ENCODE measurements at regions not wholly inside any gene's neighbourhood (a gene's known extent, or its start where the extent isn't known, plus 50 kb on each side); places are given as distances from the start of the nearest gene placed in this dataset.

DNA sequence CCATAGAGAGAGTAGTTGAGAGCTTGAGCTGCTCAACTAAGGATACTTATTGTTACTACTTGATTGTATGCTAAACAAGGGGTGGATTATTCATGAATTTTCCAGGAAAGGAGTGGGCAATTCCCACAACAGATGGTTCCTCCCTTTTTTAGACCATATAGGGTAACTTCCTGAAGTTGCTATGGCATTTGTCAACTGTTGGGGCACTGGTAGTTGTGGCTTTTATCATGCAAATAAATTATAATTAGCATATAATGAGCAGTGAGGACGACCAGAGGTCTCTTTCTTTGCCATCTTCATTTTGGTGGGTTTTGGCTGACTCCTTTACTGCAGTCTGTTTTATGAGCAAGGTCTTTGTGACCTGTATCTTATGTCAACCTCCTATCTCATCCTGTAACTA lies 1403.5 kb upstream of the PABPC4L start:
- Histone ChIP-seq H3K4me3 (ENCODE audit: low read depth in 1 of 3, low read length in 3 of 3) (no peak overlapping the region), H3K9me3 (ENCODE audit: control insufficient read depth in 2 of 2, insufficient read depth in 1 of 2, low read depth in 1 of 2, low read length in 1 of 2) (peaks cover 0 to 3% of the 10 kb centered on the region in 2 donors), H3K27me3 (ENCODE audit: control insufficient read depth in 3 of 3, insufficient read depth in 3 of 3, low read length in 3 of 3) (no peaks in the 10 kb centered on the region), H3K27ac (ENCODE audit: low read depth in 1 of 3, low read length in 2 of 3) (no peak overlapping the region), H3K4me1 (ENCODE audit: control insufficient read depth in 3 of 3, insufficient read depth in 2 of 3, low read depth in 1 of 3, low read length in 2 of 3) (no peaks in the 10 kb centered on the region), H3K36me3 (ENCODE audit: control insufficient read depth in 3 of 3, insufficient read depth in 2 of 3, low read depth in 1 of 3, low read length in 3 of 3) (no peaks in the 10 kb centered on the region)
- 6 to 32% (median 11%) methylated on average over 1 of the region's 1 CpG for WGBS, 3 donors
- DNase-seq (no peak), FAIRE-seq (no peak)

DNA sequence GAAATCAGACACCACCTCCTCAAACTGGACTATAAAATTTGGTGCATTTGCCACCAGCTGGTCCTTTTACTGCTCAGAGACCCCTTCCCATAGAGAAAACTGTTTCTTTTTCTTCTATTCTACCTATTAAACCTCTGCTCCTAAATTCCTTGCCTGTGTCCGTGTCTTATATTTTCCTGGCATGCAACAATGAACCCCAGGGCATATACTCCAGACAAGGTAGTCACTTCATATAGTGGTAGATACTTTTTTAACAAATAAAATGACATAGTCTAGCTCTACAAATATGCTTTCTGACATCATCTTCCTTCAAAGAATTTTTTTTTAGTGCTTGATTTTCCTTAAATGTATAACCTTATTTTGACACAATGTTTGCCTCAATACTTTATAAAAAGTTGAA lies 1402.9 kb upstream of the PABPC4L start:
- Histone ChIP-seq H3K4me1 (ENCODE audit: control insufficient read depth in 3 of 3, insufficient read depth in 2 of 3, low read depth in 1 of 3, low read length in 2 of 3) (no peaks in the 10 kb centered on the region), H3K27ac (ENCODE audit: low read depth in 1 of 3, low read length in 2 of 3) (no peak overlapping the region), H3K9me3 (ENCODE audit: control insufficient read depth in 2 of 2, insufficient read depth in 1 of 2, low read depth in 1 of 2, low read length in 1 of 2) (peaks cover 0 to 3% of the 10 kb centered on the region in 2 donors), H3K4me3 (ENCODE audit: low read depth in 1 of 3, low read length in 3 of 3) (no peak overlapping the region), H3K27me3 (ENCODE audit: control insufficient read depth in 3 of 3, insufficient read depth in 3 of 3, low read length in 3 of 3) (no peaks in the 10 kb centered on the region), H3K36me3 (ENCODE audit: control insufficient read depth in 3 of 3, insufficient read depth in 2 of 3, low read depth in 1 of 3, low read length in 3 of 3) (no peaks in the 10 kb centered on the region)
- FAIRE-seq = no peak
- WGBS, 3 donors = 74 to 86% (median 86%) methylated on average over 1 of the region's 1 CpG
- DNase-seq = no peak

DNA sequence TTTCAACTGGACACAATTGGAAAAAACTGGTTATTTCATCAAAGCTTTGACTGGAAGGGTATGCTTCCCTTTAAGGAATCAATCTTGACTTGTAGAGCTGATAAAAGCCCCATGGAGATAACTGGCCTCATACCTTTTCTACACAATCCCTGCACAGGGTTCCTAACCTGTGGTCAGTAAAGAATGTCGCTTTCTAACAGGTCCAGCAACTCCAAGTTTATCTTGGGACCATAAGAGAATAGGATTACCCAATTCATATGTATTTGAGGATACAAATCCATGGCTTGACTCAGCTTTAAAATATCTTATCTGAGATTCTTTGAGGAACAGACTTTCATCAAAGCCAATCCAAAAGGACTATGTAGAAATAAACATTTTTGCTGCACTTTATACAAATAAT lies 1399.8 kb upstream of the PABPC4L start:
- H3K27ac ChIP-seq (ENCODE audit: low read depth in 1 of 3, low read length in 2 of 3) = no peak overlapping the region
- FAIRE-seq = no peak
- no peak overlapping the region for H3K4me3 ChIP-seq (ENCODE audit: low read depth in 1 of 3, low read length in 3 of 3)
- no peaks in the 10 kb centered on the region for H3K4me1 ChIP-seq (ENCODE audit: control insufficient read depth in 3 of 3, insufficient read depth in 2 of 3, low read depth in 1 of 3, low read length in 2 of 3)
- H3K36me3 ChIP-seq (ENCODE audit: control insufficient read depth in 3 of 3, insufficient read depth in 2 of 3, low read depth in 1 of 3, low read length in 3 of 3) = no peaks in the 10 kb centered on the region
- 26 to 57% (median 42%) methylated on average over 1 of the region's 1 CpG for WGBS, 3 donors
- no peaks in the 10 kb centered on the region for H3K27me3 ChIP-seq (ENCODE audit: control insufficient read depth in 3 of 3, insufficient read depth in 3 of 3, low read length in 3 of 3)
- DNase-seq = no peak
- H3K9me3 ChIP-seq (ENCODE audit: control insufficient read depth in 2 of 2, insufficient read depth in 1 of 2, low read depth in 1 of 2, low read length in 1 of 2) = peaks cover 0 to 16% of the 10 kb centered on the region in 2 donors

GRCh38 chr4:135598151-135598550 lies 1396.6 kb upstream of the PABPC4L start:
- WGBS, 3 donors = 8 to 30% (median 19%) methylated on average over 1 of the region's 1 CpG

DNA sequence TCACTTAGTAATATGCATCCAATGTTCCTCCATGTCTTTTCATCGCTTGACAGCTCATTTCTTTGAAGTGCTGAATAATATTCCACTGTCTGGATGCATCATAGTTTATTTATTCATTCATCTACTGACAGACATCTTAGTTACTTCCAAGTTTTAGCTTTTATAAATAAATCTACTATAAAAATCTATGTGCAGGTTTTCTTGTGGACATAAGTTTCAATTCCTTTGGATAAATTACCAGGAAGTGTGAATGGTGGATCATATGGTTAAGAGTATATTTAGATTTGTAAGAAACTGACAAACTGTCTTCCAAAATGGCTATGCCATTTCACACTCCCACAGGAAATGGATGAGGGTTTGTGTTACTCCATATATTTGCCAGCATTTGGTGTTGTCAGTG lies 1392.9 kb upstream of the PABPC4L start:
- Histone ChIP-seq H3K4me1 (ENCODE audit: control insufficient read depth in 3 of 3, insufficient read depth in 2 of 3, low read depth in 1 of 3, low read length in 2 of 3) (no peaks in the 10 kb centered on the region), H3K36me3 (ENCODE audit: control insufficient read depth in 3 of 3, insufficient read depth in 2 of 3, low read depth in 1 of 3, low read length in 3 of 3) (no peaks in the 10 kb centered on the region), H3K9me3 (ENCODE audit: control insufficient read depth in 2 of 2, insufficient read depth in 1 of 2, low read depth in 1 of 2, low read length in 1 of 2) (peaks cover 0 to 23% of the 10 kb centered on the region in 2 donors), H3K4me3 (ENCODE audit: low read depth in 1 of 3, low read length in 3 of 3) (no peak overlapping the region), H3K27me3 (ENCODE audit: control insufficient read depth in 3 of 3, insufficient read depth in 3 of 3, low read length in 3 of 3) (no peaks in the 10 kb centered on the region), H3K27ac (ENCODE audit: low read depth in 1 of 3, low read length in 2 of 3) (no peak overlapping the region)
- DNase-seq = no peak
- WGBS, 3 donors = 67 to 72% (median 70%) methylated on average over 1 of the region's 1 CpG
- no peak for FAIRE-seq

More at GRCh38 chr4:135598151-135598550, 1396.6 kb upstream of the PABPC4L start:
- Histone ChIP-seq H3K27ac (ENCODE audit: low read depth in 1 of 3, low read length in 2 of 3) (no peak overlapping the region), H3K27me3 (ENCODE audit: control insufficient read depth in 3 of 3, insufficient read depth in 3 of 3, low read length in 3 of 3) (no peaks in the 10 kb centered on the region), H3K4me3 (ENCODE audit: low read depth in 1 of 3, low read length in 3 of 3) (no peak overlapping the region), H3K9me3 (ENCODE audit: control insufficient read depth in 2 of 2, insufficient read depth in 1 of 2, low read depth in 1 of 2, low read length in 1 of 2) (peaks cover 0 to 23% of the 10 kb centered on the region in 2 donors), H3K4me1 (ENCODE audit: control insufficient read depth in 3 of 3, insufficient read depth in 2 of 3, low read depth in 1 of 3, low read length in 2 of 3) (no peaks in the 10 kb centered on the region), H3K36me3 (ENCODE audit: control insufficient read depth in 3 of 3, insufficient read depth in 2 of 3, low read depth in 1 of 3, low read length in 3 of 3) (no peaks in the 10 kb centered on the region)
- DNase-seq = no peak
- FAIRE-seq = no peak

DNA sequence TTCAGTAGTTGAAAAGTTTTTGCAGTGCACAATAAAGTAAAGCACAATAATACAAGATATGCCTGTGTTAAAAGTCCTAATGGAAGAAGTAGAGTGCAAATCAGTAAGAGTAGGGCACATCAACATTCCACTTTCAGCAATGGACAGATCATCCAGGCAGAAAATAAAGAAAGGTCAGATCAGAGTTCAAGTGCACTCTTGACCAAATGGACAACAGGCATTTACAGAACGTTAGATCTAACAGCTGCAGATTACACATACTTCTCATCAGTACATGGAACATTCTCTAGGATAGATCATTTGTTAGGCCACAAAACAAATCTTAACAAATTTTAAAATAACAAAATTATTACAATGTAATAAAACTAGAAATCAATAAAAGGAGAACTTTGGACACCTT lies 1373.5 kb upstream of the PABPC4L start:
- DNase-seq = no peak
- Histone ChIP-seq H3K4me3 (ENCODE audit: low read depth in 1 of 3, low read length in 3 of 3) (no peak overlapping the region), H3K27me3 (ENCODE audit: control insufficient read depth in 3 of 3, insufficient read depth in 3 of 3, low read length in 3 of 3) (no peaks in the 10 kb centered on the region), H3K4me1 (ENCODE audit: control insufficient read depth in 3 of 3, insufficient read depth in 2 of 3, low read depth in 1 of 3, low read length in 2 of 3) (no peaks in the 10 kb centered on the region), H3K36me3 (ENCODE audit: control insufficient read depth in 3 of 3, insufficient read depth in 2 of 3, low read depth in 1 of 3, low read length in 3 of 3) (no peaks in the 10 kb centered on the region), H3K9me3 (ENCODE audit: control insufficient read depth in 2 of 2, insufficient read depth in 1 of 2, low read depth in 1 of 2, low read length in 1 of 2) (no peaks in the 10 kb centered on the region), H3K27ac (ENCODE audit: low read depth in 1 of 3, low read length in 2 of 3) (no peak overlapping the region)
- FAIRE-seq = no peak
- WGBS, 3 donors = 42 to 49% (median 45%) methylated on average over 1 of the region's 1 CpG

DNA sequence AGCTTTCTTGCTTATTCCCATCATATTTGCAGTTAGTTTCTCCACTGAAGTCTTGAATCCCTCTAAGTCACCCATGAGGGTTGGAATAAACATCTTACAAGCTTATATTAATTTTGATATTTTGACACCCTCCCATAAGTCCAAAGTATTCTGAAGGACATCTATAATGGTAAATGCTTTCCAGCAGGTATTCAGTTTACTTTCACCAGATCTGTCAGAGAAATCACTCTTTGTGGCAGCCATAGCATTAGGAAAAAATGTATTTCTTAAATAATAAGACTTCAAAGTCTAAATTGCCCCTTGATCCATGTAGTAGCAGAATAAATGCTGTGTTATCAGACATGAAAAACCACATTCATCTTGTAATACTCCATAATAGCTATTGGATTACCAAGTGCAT lies 1371.7 kb upstream of the PABPC4L start:
- DNase-seq = no peak
- Histone ChIP-seq H3K36me3 (ENCODE audit: control insufficient read depth in 3 of 3, insufficient read depth in 2 of 3, low read depth in 1 of 3, low read length in 3 of 3) (no peaks in the 10 kb centered on the region), H3K4me3 (ENCODE audit: low read depth in 1 of 3, low read length in 3 of 3) (no peak overlapping the region), H3K4me1 (ENCODE audit: control insufficient read depth in 3 of 3, insufficient read depth in 2 of 3, low read depth in 1 of 3, low read length in 2 of 3) (no peaks in the 10 kb centered on the region), H3K9me3 (ENCODE audit: control insufficient read depth in 2 of 2, insufficient read depth in 1 of 2, low read depth in 1 of 2, low read length in 1 of 2) (no peaks in the 10 kb centered on the region), H3K27ac (ENCODE audit: low read depth in 1 of 3, low read length in 2 of 3) (no peak overlapping the region), H3K27me3 (ENCODE audit: control insufficient read depth in 3 of 3, insufficient read depth in 3 of 3, low read length in 3 of 3) (no peaks in the 10 kb centered on the region)
- no peak for FAIRE-seq

DNA sequence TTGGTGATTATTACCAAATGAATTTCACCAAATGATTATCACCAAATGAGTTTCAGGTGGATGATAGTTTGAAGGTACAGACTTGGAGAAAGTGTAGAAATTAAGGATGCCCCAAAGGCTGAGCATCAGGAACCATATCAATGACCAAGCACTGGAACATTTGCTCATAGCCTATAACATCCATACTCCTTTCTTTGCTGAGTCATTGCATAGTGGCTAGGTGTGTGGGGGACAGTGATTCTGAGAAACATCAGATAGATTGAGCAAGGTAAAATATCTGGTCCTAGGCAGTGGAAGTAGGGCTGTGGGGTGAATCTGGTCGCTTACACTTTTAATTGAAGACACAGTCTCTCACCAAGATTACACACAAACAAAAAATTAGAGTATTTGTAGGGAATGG lies 1362.5 kb upstream of the PABPC4L start:
- H3K4me1 ChIP-seq (ENCODE audit: control insufficient read depth in 3 of 3, insufficient read depth in 2 of 3, low read depth in 1 of 3, low read length in 2 of 3) = no peaks in the 10 kb centered on the region
- WGBS, 3 donors = 23 to 51% (median 27%) methylated on average over 1 of the region's 1 CpG
- FAIRE-seq = no peak

GRCh38 chr4:135553213-135553612 lies 1351.6 kb upstream of the PABPC4L start:
- Histone ChIP-seq H3K4me1 (ENCODE audit: control insufficient read depth in 3 of 3, insufficient read depth in 2 of 3, low read depth in 1 of 3, low read length in 2 of 3) (no peaks in the 10 kb centered on the region), H3K4me3 (ENCODE audit: low read depth in 1 of 3, low read length in 3 of 3) (no peak overlapping the region), H3K9me3 (ENCODE audit: control insufficient read depth in 2 of 2, insufficient read depth in 1 of 2, low read depth in 1 of 2, low read length in 1 of 2) (no peaks in the 10 kb centered on the region), H3K27ac (ENCODE audit: low read depth in 1 of 3, low read length in 2 of 3) (no peak overlapping the region), H3K27me3 (ENCODE audit: control insufficient read depth in 3 of 3, insufficient read depth in 3 of 3, low read length in 3 of 3) (no peaks in the 10 kb centered on the region), H3K36me3 (ENCODE audit: control insufficient read depth in 3 of 3, insufficient read depth in 2 of 3, low read depth in 1 of 3, low read length in 3 of 3) (no peaks in the 10 kb centered on the region)
- DNase-seq = no peak
- no peak for FAIRE-seq
- WGBS, 3 donors = 50 to 64% (median 61%) methylated on average over 1 of the region's 1 CpG

More for the DNA sequence above, 1362.5 kb upstream of the PABPC4L start:
- Histone ChIP-seq H3K9me3 (ENCODE audit: control insufficient read depth in 2 of 2, insufficient read depth in 1 of 2, low read depth in 1 of 2, low read length in 1 of 2) (peaks cover 0 to 2% of the 10 kb centered on the region in 2 donors), H3K27ac (ENCODE audit: low read depth in 1 of 3, low read length in 2 of 3) (no peak overlapping the region), H3K4me3 (ENCODE audit: low read depth in 1 of 3, low read length in 3 of 3) (no peak overlapping the region), H3K36me3 (ENCODE audit: control insufficient read depth in 3 of 3, insufficient read depth in 2 of 3, low read depth in 1 of 3, low read length in 3 of 3) (no peaks in the 10 kb centered on the region), H3K27me3 (ENCODE audit: control insufficient read depth in 3 of 3, insufficient read depth in 3 of 3, low read length in 3 of 3) (no peaks in the 10 kb centered on the region)
- DNase-seq = no peak
